ENCODE measurements at regions not wholly inside any gene's neighbourhood (a gene's known extent, or its start where the extent isn't known, plus 50 kb on each side); places are given as distances from the start of the nearest gene placed in this dataset.

DNA sequence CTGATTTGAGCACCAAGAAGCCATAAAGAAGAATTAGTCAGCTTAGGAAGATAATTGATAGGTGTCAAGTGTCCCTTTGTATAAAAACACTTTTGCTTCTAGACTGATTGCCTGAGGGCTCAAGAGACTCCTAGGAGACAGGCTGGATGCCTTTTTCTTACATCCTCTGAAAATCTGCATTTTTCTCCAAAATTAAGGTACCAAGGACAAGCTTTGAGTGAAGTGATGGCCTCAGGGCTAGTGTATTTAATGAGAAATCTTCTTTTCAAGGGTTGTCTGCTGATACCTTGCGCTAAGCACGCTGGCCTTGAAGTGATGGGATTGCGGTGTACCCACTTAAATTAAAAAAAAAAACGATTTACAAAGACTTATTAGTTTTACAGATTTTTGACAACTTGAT, 304.0 kb downstream of the TLR4 start:
- no peaks in the 10 kb centered on the region for H3K9me3 ChIP-seq
- no peaks in the 10 kb centered on the region for H3K4me1 ChIP-seq
- WGBS, 2 donors = 52 to 58% methylated on average over 4 of the region's 4 CpGs
- DNase-seq (no peak), ATAC-seq (no peak), FAIRE-seq (no peak)
- no peaks in the 10 kb centered on the region for H3K27me3 ChIP-seq
- no peaks in the 10 kb centered on the region for H3K36me3 ChIP-seq
- H3K4me3 ChIP-seq = no peak overlapping the region
- TF ChIP-seq, protein P1, sequence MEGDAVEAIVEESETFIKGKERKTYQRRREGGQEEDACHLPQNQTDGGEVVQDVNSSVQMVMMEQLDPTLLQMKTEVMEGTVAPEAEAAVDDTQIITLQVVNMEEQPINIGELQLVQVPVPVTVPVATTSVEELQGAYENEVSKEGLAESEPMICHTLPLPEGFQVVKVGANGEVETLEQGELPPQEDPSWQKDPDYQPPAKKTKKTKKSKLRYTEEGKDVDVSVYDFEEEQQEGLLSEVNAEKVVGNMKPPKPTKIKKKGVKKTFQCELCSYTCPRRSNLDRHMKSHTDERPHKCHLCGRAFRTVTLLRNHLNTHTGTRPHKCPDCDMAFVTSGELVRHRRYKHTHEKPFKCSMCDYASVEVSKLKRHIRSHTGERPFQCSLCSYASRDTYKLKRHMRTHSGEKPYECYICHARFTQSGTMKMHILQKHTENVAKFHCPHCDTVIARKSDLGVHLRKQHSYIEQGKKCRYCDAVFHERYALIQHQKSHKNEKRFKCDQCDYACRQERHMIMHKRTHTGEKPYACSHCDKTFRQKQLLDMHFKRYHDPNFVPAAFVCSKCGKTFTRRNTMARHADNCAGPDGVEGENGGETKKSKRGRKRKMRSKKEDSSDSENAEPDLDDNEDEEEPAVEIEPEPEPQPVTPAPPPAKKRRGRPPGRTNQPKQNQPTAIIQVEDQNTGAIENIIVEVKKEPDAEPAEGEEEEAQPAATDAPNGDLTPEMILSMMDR (IDR thresholded peaks at IDR 0.05) = no peak
- intact Hi-C loops (cut with DNase I) = no loop called here
- H3K27ac ChIP-seq = no peak overlapping the region

DNA sequence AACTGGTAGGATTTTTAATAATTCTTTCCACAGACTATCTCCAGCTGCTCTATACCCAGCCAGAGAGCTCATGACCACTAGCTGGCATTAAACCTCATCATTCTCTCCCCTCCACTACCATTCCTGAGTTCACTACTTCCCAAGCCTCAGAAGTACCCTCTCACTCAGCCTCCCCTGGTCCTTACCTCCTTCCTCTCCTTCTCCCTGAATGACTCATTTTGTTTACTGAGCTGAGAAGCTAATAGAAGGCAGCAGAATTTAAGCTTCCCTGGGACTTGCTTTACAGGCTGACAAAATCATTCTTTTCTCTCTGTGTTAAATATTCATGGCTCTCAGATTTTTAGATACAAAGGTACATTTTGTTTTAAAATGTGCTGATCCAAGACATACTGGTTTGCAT, 305.4 kb downstream of the TLR4 start:
- ATAC-seq (no peak), DNase-seq (no peak), FAIRE-seq (no peak)
- H3K4me3 ChIP-seq = no peak overlapping the region
- H3K36me3 ChIP-seq = no peaks in the 10 kb centered on the region
- intact Hi-C loops (cut with DNase I) = no loop called here
- H3K27ac ChIP-seq = no peak overlapping the region
- TF ChIP-seq, protein P1 (IDR thresholded peaks at IDR 0.05) = no peak
- no peaks in the 10 kb centered on the region for H3K4me1 ChIP-seq
- H3K27me3 ChIP-seq = peaks cover 0 to 5% (median 0%) of the 10 kb centered on the region in 4 donors
- no peaks in the 10 kb centered on the region for H3K9me3 ChIP-seq

DNA sequence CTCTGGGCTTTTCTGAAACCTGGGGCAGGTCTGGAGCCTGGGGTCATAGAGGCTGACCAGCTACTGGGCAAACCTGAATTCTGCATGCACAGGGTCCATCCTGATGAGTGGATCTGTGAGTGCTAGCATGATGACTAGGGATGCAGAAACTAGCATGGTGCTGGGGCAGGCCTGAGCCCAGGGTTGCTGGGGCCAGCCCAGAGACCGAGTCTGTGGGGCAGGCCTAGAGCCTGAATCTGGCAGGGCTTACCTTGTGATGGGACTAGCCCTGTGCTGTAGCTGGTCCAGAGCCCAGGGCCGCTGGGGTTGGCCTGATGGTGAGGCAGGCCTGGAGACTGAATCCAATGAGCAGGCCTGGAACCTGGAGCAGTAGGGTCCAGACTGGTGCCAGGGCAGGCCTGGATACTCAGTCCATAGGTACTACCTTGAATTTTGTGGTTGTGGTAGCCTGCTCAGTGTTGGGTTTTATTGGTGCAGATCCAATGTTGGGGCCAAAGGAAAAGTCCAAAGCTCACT, 313.5 kb downstream of the TLR4 start:
- no peak for FAIRE-seq
- DNase-seq = peak in 2 of 6 donors; percentile 11 to 31
- H3K4me1 ChIP-seq = no peaks in the 10 kb centered on the region
- no peak overlapping the region for H3K27ac ChIP-seq
- no peak for ATAC-seq
- WGBS, 2 donors = 50 to 64% methylated on average over 2 of the region's 2 CpGs
- intact Hi-C loops (cut with DNase I) = no loop called here
- peaks cover 0 to 5% (median 0%) of the 10 kb centered on the region in 4 donors for H3K27me3 ChIP-seq
- TF ChIP-seq, protein P1 (IDR thresholded peaks at IDR 0.05) = no peak
- H3K36me3 ChIP-seq = no peaks in the 10 kb centered on the region
- H3K4me3 ChIP-seq = no peak overlapping the region
- H3K9me3 ChIP-seq = no peaks in the 10 kb centered on the region

DNA sequence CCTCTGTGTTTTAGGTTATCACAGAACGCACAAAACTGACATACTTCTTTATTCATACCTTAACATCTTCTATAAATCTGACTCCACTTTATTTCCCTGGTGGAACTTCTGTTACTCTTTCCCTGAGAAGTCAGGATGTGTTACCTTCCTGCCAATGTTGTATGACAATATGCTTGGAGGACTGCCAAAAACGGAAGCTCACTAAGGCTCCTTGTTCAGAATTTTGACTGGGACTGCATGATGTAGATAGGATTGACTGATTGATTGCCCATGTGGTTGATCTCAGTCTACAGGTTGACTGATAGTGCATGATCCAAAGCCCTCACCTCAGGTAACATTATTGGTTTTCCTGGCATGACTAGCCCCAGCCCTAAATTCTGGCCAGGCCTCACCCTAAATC, 319.4 kb downstream of the TLR4 start:
- ATAC-seq = no peak

DNA sequence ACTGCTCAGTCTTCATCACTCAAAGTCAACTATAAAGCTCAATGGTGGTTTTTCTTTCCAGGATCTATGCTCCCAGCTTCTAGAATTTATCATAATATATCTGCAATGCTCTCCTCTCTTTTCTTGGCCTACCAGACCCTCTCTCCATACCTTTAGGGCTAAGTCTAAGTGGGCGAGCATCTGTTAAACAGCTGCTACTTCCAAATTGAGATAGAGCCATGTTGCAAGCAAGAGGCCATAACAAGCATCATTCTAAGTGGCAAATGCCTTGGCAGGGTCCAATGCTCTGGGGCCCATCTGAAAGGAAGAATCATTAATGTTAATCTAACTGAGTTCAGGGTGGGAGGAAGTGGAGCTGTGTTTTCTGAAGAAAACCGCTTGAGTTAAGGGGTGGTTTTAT, 324.0 kb downstream of the TLR4 start:
- H3K9me3 ChIP-seq = no peaks in the 10 kb centered on the region
- no peaks in the 10 kb centered on the region for H3K27me3 ChIP-seq
- intact Hi-C loops (cut with DNase I) = no loop called here
- ATAC-seq (no peak), FAIRE-seq (no peak), DNase-seq (no peak)
- no peak overlapping the region for H3K27ac ChIP-seq
- peaks cover 0 to 4% (median 0%) of the 10 kb centered on the region in 3 donors for H3K4me1 ChIP-seq
- no peaks in the 10 kb centered on the region for H3K36me3 ChIP-seq
- WGBS, 2 donors = 61 to 75% methylated on average over 2 of the region's 2 CpGs
- TF ChIP-seq, protein P1 (IDR thresholded peaks at IDR 0.05) = no peak
- no peak overlapping the region for H3K4me3 ChIP-seq

More for the DNA sequence above, 319.4 kb downstream of the TLR4 start:
- Histone ChIP-seq H3K4me3 (no peak overlapping the region), H3K36me3 (no peaks in the 10 kb centered on the region), H3K27ac (no peak overlapping the region), H3K4me1 (peaks cover 0 to 4% (median 0%) of the 10 kb centered on the region in 3 donors), H3K27me3 (no peaks in the 10 kb centered on the region), H3K9me3 (no peaks in the 10 kb centered on the region)
- intact Hi-C loops (cut with DNase I) = no loop called here
- DNase-seq (no peak), FAIRE-seq (no peak)
- 27 to 34% methylated on average over 2 of the region's 2 CpGs for WGBS, 2 donors
- TF ChIP-seq, protein P1 (IDR thresholded peaks at IDR 0.05) = no peak
